Sigmoid colon (tissue), 4 donors: ENCODE measurements at regions not wholly inside any gene's neighbourhood (a gene's known extent, or its start where the extent isn't known, plus 50 kb on each side); places are given as distances from the start of the nearest gene placed in this dataset.

Experiments
- EP300 ChIP-seq, 4 donors: sonication (generic); formaldehyde crosslinking; IDR thresholded peaks; one replicate each; pipeline ENCODE4 v1.6.1; 2017; ENCODE audit warnings: antibody characterized with exemption in 4 of 4
- POLR2A ChIP-seq, 2 donors: fragments of 450-650 bp; IDR thresholded peaks; one replicate each; pipeline ENCODE4 v1.6.1; 2016; ENCODE audit warnings: antibody characterized with exemption in 2 of 2, mild to moderate bottlenecking in 2 of 2, moderate library complexity in 2 of 2
- POLR2AphosphoS5 ChIP-seq, 4 donors: sonication (generic); formaldehyde crosslinking; IDR thresholded peaks; one replicate each; pipeline ENCODE4 v1.6.1; 2017; ENCODE audit warnings: antibody characterized with exemption in 4 of 4
- TF ChIP-seq, protein P1 (sequence below), 4 experiments: fragments of 450-650 bp in 3 of 4; fragments of 200-600 bp in 1 of 4; IDR thresholded peaks; one replicate each; pipeline ENCODE4 v1.5.1; 2016 to 2019; ENCODE audit warnings: antibody characterized with exemption in 4 of 4, mild to moderate bottlenecking in 3 of 4, moderate library complexity in 2 of 4

GRCh38 chr2:217293607-217294006 is 433.7 kb upstream of the TNP1 start:
- TF ChIP-seq POLR2AphosphoS5 (IDR thresholded peaks at IDR 0.05), result no peak
- TF ChIP-seq, protein P1, sequence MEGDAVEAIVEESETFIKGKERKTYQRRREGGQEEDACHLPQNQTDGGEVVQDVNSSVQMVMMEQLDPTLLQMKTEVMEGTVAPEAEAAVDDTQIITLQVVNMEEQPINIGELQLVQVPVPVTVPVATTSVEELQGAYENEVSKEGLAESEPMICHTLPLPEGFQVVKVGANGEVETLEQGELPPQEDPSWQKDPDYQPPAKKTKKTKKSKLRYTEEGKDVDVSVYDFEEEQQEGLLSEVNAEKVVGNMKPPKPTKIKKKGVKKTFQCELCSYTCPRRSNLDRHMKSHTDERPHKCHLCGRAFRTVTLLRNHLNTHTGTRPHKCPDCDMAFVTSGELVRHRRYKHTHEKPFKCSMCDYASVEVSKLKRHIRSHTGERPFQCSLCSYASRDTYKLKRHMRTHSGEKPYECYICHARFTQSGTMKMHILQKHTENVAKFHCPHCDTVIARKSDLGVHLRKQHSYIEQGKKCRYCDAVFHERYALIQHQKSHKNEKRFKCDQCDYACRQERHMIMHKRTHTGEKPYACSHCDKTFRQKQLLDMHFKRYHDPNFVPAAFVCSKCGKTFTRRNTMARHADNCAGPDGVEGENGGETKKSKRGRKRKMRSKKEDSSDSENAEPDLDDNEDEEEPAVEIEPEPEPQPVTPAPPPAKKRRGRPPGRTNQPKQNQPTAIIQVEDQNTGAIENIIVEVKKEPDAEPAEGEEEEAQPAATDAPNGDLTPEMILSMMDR (IDR thresholded peaks at IDR 0.05), result no peak
- no peak for TF ChIP-seq POLR2A (IDR thresholded peaks at IDR 0.05)
- TF ChIP-seq EP300 (IDR thresholded peaks at IDR 0.05), result no peak
